Mesodermal cell (in vitro differentiated cells): ENCODE measurements at regions not wholly inside any gene's neighbourhood (a gene's known extent, or its start where the extent isn't known, plus 50 kb on each side); places are given as distances from the start of the nearest gene placed in this dataset.
A peak's percentile ranks its signal among the peaks of the same experiment; 100 is the strongest.
"Not testable (repeated sequence)": the region's sequence is repeated elsewhere in the genome, so short reads cannot be mapped to it uniquely, and the experiment has no call there.

Source experiments
- H3K27ac ChIP-seq: 2 replicates; pipeline ENCODE4 v1.7.0; 2013; ENCODE audit warnings: mild to moderate bottlenecking, low read depth, low read length, moderate library complexity; ENCODE audit not compliant: severe bottlenecking
- H3K36me3 ChIP-seq: 2 replicates; pipeline ENCODE4 v1.7.1; 2013; ENCODE audit warnings: mild to moderate bottlenecking, low read length, moderate library complexity; ENCODE audit not compliant: control insufficient read depth, insufficient read depth
- H3K4me1 ChIP-seq: one replicate; pipeline ENCODE4 v1.7.1; 2013; ENCODE audit warnings: mild to moderate bottlenecking, low read length; ENCODE audit not compliant: insufficient read depth, control insufficient read depth, poor library complexity, severe bottlenecking
- H3K4me3 ChIP-seq: 2 replicates; pipeline ENCODE4 v1.7.0; 2013; ENCODE audit warnings: low read length, control low read depth, mild to moderate bottlenecking; ENCODE audit not compliant: insufficient read depth, poor library complexity, severe bottlenecking; ENCODE audit errors: extremely low read depth
- H3K9me3 ChIP-seq: 2 replicates; pipeline ENCODE4 v1.7.1; 2013; ENCODE audit warnings: mild to moderate bottlenecking, low read length, moderate library complexity; ENCODE audit not compliant: control insufficient read depth
- WGBS, 2 experiments: methylation state at CpG; one replicate each; pipeline ENCODE4 v1.1.5; 2013; ENCODE audit warnings: missing lambda C conversion rate in 2 of 2; ENCODE audit not compliant: insufficient coverage in 2 of 2; 5-methylcytosine and 5-hydroxymethylcytosine counted together

GRCh38 chr2:90221300-90221651 is 1529.8 kb downstream of the RPIA start:
- Histone ChIP-seq H3K4me1 (no peaks in the 10 kb centered on the region), H3K27ac (no peak overlapping the region), H3K4me3 (no peak overlapping the region), H3K9me3 (no peaks in the 10 kb centered on the region), H3K36me3 (no peaks in the 10 kb centered on the region)
- 80% methylated on average over 1 of the region's 1 CpG; no CpG with 5 or more reads in 1 of the 2 experiments for WGBS, 2 experiments

- H3K4me1 ChIP-seq, H3K36me3 ChIP-seq, H3K4me3 ChIP-seq, H3K27ac ChIP-seq, H3K9me3 ChIP-seq: not testable (repeated sequence)
Measured at GRCh38 chr2:90224767-90225166, 1533.3 kb downstream of the RPIA start.

GRCh38 chr2:90226465-90227072 is 1535.1 kb downstream of the RPIA start:
- H3K27ac ChIP-seq, H3K4me1 ChIP-seq, H3K36me3 ChIP-seq, H3K4me3 ChIP-seq, H3K9me3 ChIP-seq: not testable (repeated sequence)
- WGBS, 2 experiments = 33% methylated on average over 1 of the region's 5 CpGs; no CpG with 5 or more reads in 1 of the 2 experiments

- H3K9me3 ChIP-seq, H3K4me1 ChIP-seq, H3K36me3 ChIP-seq, H3K27ac ChIP-seq, H3K4me3 ChIP-seq: not testable (repeated sequence)
- WGBS, 2 experiments = no CpG with 5 or more reads among the region's 4 CpGs
Measured at GRCh38 chr2:90231199-90231598, 1539.7 kb downstream of the RPIA start.

GRCh38 chr2:90235452-90235851 is 1544.0 kb downstream of the RPIA start:
- H3K4me1 ChIP-seq, H3K9me3 ChIP-seq, H3K4me3 ChIP-seq, H3K27ac ChIP-seq, H3K36me3 ChIP-seq: not testable (repeated sequence)
- no CpG with 5 or more reads among the region's 1 CpG for WGBS, 2 experiments

GRCh38 chr2:90237923-90238361 is 1546.5 kb downstream of the RPIA start:
- 52 to 86% methylated on average over 10 to 19 of the region's 31 CpGs for WGBS, 2 experiments
- H3K36me3 ChIP-seq, H3K4me1 ChIP-seq, H3K9me3 ChIP-seq, H3K4me3 ChIP-seq, H3K27ac ChIP-seq: not testable (repeated sequence)

GRCh38 chr2:90238505-90239230 is 1547.2 kb downstream of the RPIA start:
- not testable (repeated sequence) for H3K36me3 ChIP-seq, H3K4me1 ChIP-seq, H3K4me3 ChIP-seq, H3K9me3 ChIP-seq, H3K27ac ChIP-seq
- WGBS, 2 experiments = 88 to 94% methylated on average over 24 to 27 of the region's 43 CpGs

- H3K4me3 ChIP-seq, H3K36me3 ChIP-seq, H3K9me3 ChIP-seq, H3K27ac ChIP-seq, H3K4me1 ChIP-seq: not testable (repeated sequence)
- WGBS, 2 experiments = no CpG with 5 or more reads among the region's 6 CpGs
Measured at GRCh38 chr2:90239769-90240168, 1548.3 kb downstream of the RPIA start.

GRCh38 chr2:90244902-90245765 is 1553.7 kb downstream of the RPIA start:
- H3K4me3 ChIP-seq = peak overlapping the region; percentile 41
- H3K27ac ChIP-seq = peak overlapping the region; percentile 53
- WGBS, 2 experiments = 7 to 8% methylated on average over 32 to 47 of the region's 94 CpGs
- not testable (repeated sequence) for H3K36me3 ChIP-seq, H3K4me1 ChIP-seq, H3K9me3 ChIP-seq

- not testable (repeated sequence) for H3K9me3 ChIP-seq, H3K4me3 ChIP-seq, H3K4me1 ChIP-seq, H3K36me3 ChIP-seq, H3K27ac ChIP-seq
- WGBS, 2 experiments = no CpG with 5 or more reads among the region's 14 CpGs
Measured at GRCh38 chr2:90248400-90248799, 1556.9 kb downstream of the RPIA start.

- WGBS, 2 experiments = 81 to 85% methylated on average over 7 to 8 of the region's 8 CpGs
Measured at GRCh38 chr2:90250350-90250749, 1558.9 kb downstream of the RPIA start.

More at GRCh38 chr2:90250350-90250749, 1558.9 kb downstream of the RPIA start:
- not testable (repeated sequence) for H3K4me3 ChIP-seq, H3K27ac ChIP-seq, H3K36me3 ChIP-seq, H3K9me3 ChIP-seq, H3K4me1 ChIP-seq
